ENCODE measurements at regions not wholly inside any gene's neighbourhood (a gene's known extent, or its start where the extent isn't known, plus 50 kb on each side); places are given as distances from the start of the nearest gene placed in this dataset.

DNA sequence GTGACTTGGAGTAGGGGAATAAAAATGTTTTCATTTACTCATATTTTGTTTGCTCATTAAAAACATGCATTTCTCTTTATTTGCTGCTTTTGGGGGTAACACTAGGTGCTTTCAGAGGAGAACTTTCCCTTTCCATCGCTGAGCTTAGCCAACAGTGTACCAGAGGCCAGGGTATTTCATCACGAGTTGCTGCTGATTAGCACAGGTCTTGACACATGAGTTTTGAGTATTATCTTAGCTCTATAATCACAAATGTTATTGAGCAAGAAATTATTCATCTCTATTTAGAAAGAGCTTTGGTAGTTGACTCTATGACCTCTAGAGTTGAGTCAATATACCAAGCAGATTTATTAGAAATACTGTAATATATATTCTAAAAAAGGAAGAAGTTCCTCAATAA lies 375.9 kb downstream of the NXPH1 start:
- no peak for DNase-seq (ENCODE audit: low read depth, low spot score)
- no peak overlapping the region for H3K27ac Mint-ChIP-seq (ENCODE audit: unreplicated experiment)
- no peak for TF ChIP-seq CTCF (conservative IDR thresholded peaks at IDR 0.05)
- H3K9me3 Mint-ChIP-seq: no peaks in the 10 kb centered on the region
- no peaks in the 10 kb centered on the region for H3K4me1 Mint-ChIP-seq
- no peak overlapping the region for H3K4me3 Mint-ChIP-seq
- H3K27me3 Mint-ChIP-seq (ENCODE audit: low read depth): no peaks in the 10 kb centered on the region
- no peaks in the 10 kb centered on the region for H3K36me3 Mint-ChIP-seq (ENCODE audit: low read depth)

- Mint-ChIP-seq H3K4me1 (no peaks in the 10 kb centered on the region), H3K27ac (ENCODE audit: unreplicated experiment) (no peak overlapping the region), H3K9me3 (no peaks in the 10 kb centered on the region), H3K27me3 (ENCODE audit: low read depth) (no peaks in the 10 kb centered on the region), H3K36me3 (ENCODE audit: low read depth) (no peaks in the 10 kb centered on the region), H3K4me3 (no peak overlapping the region)
- DNase-seq (ENCODE audit: low read depth, low spot score): no peak
- no peak for TF ChIP-seq CTCF (conservative IDR thresholded peaks at IDR 0.05)
These were observed 384.1 kb downstream of the NXPH1 start for GRCh38 chr7:8817448-8818036.

DNA sequence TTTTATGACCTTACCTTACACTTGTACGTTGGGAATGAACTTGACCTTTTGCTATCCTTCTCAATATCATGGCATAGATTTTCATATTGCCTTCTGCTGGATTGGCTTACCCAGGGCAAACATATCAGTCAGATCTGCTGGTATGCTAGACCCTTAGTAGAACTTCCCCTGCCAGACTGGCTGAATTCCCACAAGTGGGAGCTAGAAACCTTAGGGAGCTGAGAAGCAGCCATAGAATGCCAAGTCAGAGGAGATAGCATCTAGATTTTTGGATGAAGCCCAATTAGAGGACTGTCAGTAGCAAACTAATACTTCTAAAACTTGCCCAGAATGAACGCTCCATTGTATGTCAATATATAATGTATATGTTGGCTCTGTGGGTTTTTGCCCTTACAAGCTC lies 385.0 kb downstream of the NXPH1 start:
- Mint-ChIP-seq H3K4me1 (no peaks in the 10 kb centered on the region), H3K27me3 (ENCODE audit: low read depth) (no peaks in the 10 kb centered on the region), H3K36me3 (ENCODE audit: low read depth) (no peaks in the 10 kb centered on the region), H3K4me3 (no peak overlapping the region), H3K9me3 (no peaks in the 10 kb centered on the region), H3K27ac (ENCODE audit: unreplicated experiment) (no peak overlapping the region)
- no peak for DNase-seq (ENCODE audit: low read depth, low spot score)
- no peak for TF ChIP-seq CTCF (conservative IDR thresholded peaks at IDR 0.05)

- no peaks in the 10 kb centered on the region for H3K4me1 Mint-ChIP-seq
- TF ChIP-seq CTCF (conservative IDR thresholded peaks at IDR 0.05): no peak
- H3K9me3 Mint-ChIP-seq: no peaks in the 10 kb centered on the region
- no peak overlapping the region for H3K27ac Mint-ChIP-seq (ENCODE audit: unreplicated experiment)
- DNase-seq (ENCODE audit: low read depth, low spot score): no peak
- H3K36me3 Mint-ChIP-seq (ENCODE audit: low read depth): no peaks in the 10 kb centered on the region
- H3K27me3 Mint-ChIP-seq (ENCODE audit: low read depth): no peaks in the 10 kb centered on the region
- no peak overlapping the region for H3K4me3 Mint-ChIP-seq
These were observed 389.2 kb downstream of the NXPH1 start for GRCh38 chr7:8822595-8822994.

DNA sequence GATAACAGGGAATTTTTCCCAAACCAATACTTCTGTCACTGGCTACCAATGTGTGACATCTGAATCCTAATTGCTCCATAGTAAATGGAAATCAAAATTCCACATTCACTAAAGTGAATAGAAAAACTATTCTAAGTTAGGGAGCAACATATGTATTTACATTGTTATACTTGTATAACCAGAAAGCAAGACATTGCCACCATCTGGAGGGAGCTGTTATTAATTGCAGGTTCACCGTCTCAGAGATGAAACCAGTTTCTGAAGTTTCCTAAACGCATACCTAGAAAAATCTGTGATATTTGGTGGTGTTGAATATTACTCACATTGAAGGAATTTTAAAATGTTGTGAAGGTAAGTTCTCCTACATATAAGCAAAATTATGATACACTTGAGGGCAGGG lies 390.1 kb downstream of the NXPH1 start:
- Mint-ChIP-seq H3K4me1 (no peaks in the 10 kb centered on the region), H3K36me3 (ENCODE audit: low read depth) (no peaks in the 10 kb centered on the region), H3K9me3 (no peaks in the 10 kb centered on the region), H3K4me3 (no peak overlapping the region), H3K27ac (ENCODE audit: unreplicated experiment) (no peak overlapping the region), H3K27me3 (ENCODE audit: low read depth) (no peaks in the 10 kb centered on the region)
- TF ChIP-seq CTCF (conservative IDR thresholded peaks at IDR 0.05): no peak
- no peak for DNase-seq (ENCODE audit: low read depth, low spot score)

- H3K4me1 Mint-ChIP-seq: no peaks in the 10 kb centered on the region
- H3K27me3 Mint-ChIP-seq (ENCODE audit: low read depth): no peaks in the 10 kb centered on the region
- no peaks in the 10 kb centered on the region for H3K36me3 Mint-ChIP-seq (ENCODE audit: low read depth)
- H3K4me3 Mint-ChIP-seq: no peak overlapping the region
- no peak overlapping the region for H3K27ac Mint-ChIP-seq (ENCODE audit: unreplicated experiment)
- DNase-seq (ENCODE audit: low read depth, low spot score): no peak
- peaks cover 2% of the 10 kb centered on the region for H3K9me3 Mint-ChIP-seq
- TF ChIP-seq CTCF (conservative IDR thresholded peaks at IDR 0.05): no peak
These were observed 393.9 kb downstream of the NXPH1 start for GRCh38 chr7:8827329-8827728.

Measured in neural crest cell (in vitro differentiated cells).